ENCODE measurements at regions not wholly inside any gene's neighbourhood (a gene's known extent, or its start where the extent isn't known, plus 50 kb on each side); places are given as distances from the start of the nearest gene placed in this dataset.

- H2AFZ ChIP-seq (ENCODE audit: low read depth, low read length): no peak overlapping the region
- H3F3A ChIP-seq (ENCODE audit: insufficient read depth, low read length, poor library complexity, severe bottlenecking): no peaks in the 10 kb centered on the region
- no peak overlapping the region for H3K4me2 ChIP-seq (ENCODE audit: low read length)
- no peaks in the 10 kb centered on the region for H3K36me3 ChIP-seq (ENCODE audit: insufficient read depth, low read length)
- no peaks in the 10 kb centered on the region for H4K20me1 ChIP-seq (ENCODE audit: insufficient read depth)
- no peak overlapping the region for H3K9ac ChIP-seq (ENCODE audit: low read length)
- H3K27ac ChIP-seq (ENCODE audit: low read length): no peak overlapping the region
- H3K4me3 ChIP-seq (ENCODE audit: low read length): no peak overlapping the region
- no peaks in the 10 kb centered on the region for H3K79me2 ChIP-seq (replicated peaks; ENCODE audit: insufficient read depth, low read length)
- no peaks in the 10 kb centered on the region for H3K27me3 ChIP-seq (ENCODE audit: insufficient read depth, low read depth, low read length)
- TF ChIP-seq CTCF (IDR thresholded peaks at IDR 0.05; ENCODE audit: poor library complexity, severe bottlenecking): no peak
- TF ChIP-seq MXI1 (conservative IDR thresholded peaks at IDR 0.05; ENCODE audit: poor library complexity, severe bottlenecking): no peak
- no peak for TF ChIP-seq EP300 (conservative IDR thresholded peaks at IDR 0.05; ENCODE audit: poor library complexity, severe bottlenecking)
- no peak for TF ChIP-seq EZH2 (IDR thresholded peaks at IDR 0.05; ENCODE audit: borderline replicate concordance, insufficient read depth, low read length, poor library complexity, severe bottlenecking)
- TF ChIP-seq REST (IDR thresholded peaks at IDR 0.05; ENCODE audit: borderline replicate concordance): no peak
- no peak for TF ChIP-seq SMC3 (conservative IDR thresholded peaks at IDR 0.05; ENCODE audit: poor library complexity)
- TF ChIP-seq TAF1 (IDR thresholded peaks at IDR 0.05; ENCODE audit: low read depth): no peak
- no peak for TF ChIP-seq RAD21 (conservative IDR thresholded peaks at IDR 0.05)
- no peak for TF ChIP-seq POLR2AphosphoS5 (IDR thresholded peaks at IDR 0.05)
- no peaks in the 10 kb centered on the region for H3K9me2 ChIP-seq (ENCODE audit: insufficient read depth, low read length)
- no peaks in the 10 kb centered on the region for H3K9me3 ChIP-seq (ENCODE audit: low read length)
Measured at GRCh38 chr20:10788055-10788454, 114.3 kb upstream of the JAG1 start.

GRCh38 chr20:10788877-10789276 lies 115.1 kb upstream of the JAG1 start:
- H3K4me2 ChIP-seq (ENCODE audit: low read length): no peak overlapping the region
- no peak overlapping the region for H3K27ac ChIP-seq (ENCODE audit: low read length)
- no peak for TF ChIP-seq POLR2AphosphoS5 (IDR thresholded peaks at IDR 0.05)
- no peak for TF ChIP-seq MXI1 (conservative IDR thresholded peaks at IDR 0.05; ENCODE audit: poor library complexity, severe bottlenecking)
- TF ChIP-seq REST (IDR thresholded peaks at IDR 0.05; ENCODE audit: borderline replicate concordance): no peak
- TF ChIP-seq CTCF (IDR thresholded peaks at IDR 0.05; ENCODE audit: poor library complexity, severe bottlenecking): no peak
- TF ChIP-seq EZH2 (IDR thresholded peaks at IDR 0.05; ENCODE audit: borderline replicate concordance, insufficient read depth, low read length, poor library complexity, severe bottlenecking): no peak
- no peak for TF ChIP-seq EP300 (conservative IDR thresholded peaks at IDR 0.05; ENCODE audit: poor library complexity, severe bottlenecking)
- no peak for TF ChIP-seq RAD21 (conservative IDR thresholded peaks at IDR 0.05)
- no peak for TF ChIP-seq SMC3 (conservative IDR thresholded peaks at IDR 0.05; ENCODE audit: poor library complexity)
- no peak for TF ChIP-seq TAF1 (IDR thresholded peaks at IDR 0.05; ENCODE audit: low read depth)
- H3K9me3 ChIP-seq (ENCODE audit: low read length): no peaks in the 10 kb centered on the region
- no peaks in the 10 kb centered on the region for H3K9me2 ChIP-seq (ENCODE audit: insufficient read depth, low read length)
- H3K4me3 ChIP-seq (ENCODE audit: low read length): no peak overlapping the region
- no peak overlapping the region for H2AFZ ChIP-seq (ENCODE audit: low read depth, low read length)
- H3F3A ChIP-seq (ENCODE audit: insufficient read depth, low read length, poor library complexity, severe bottlenecking): no peaks in the 10 kb centered on the region
- H4K20me1 ChIP-seq (ENCODE audit: insufficient read depth): no peaks in the 10 kb centered on the region
- H3K27me3 ChIP-seq (ENCODE audit: insufficient read depth, low read depth, low read length): no peaks in the 10 kb centered on the region
- H3K79me2 ChIP-seq (replicated peaks; ENCODE audit: insufficient read depth, low read length): no peaks in the 10 kb centered on the region
- H3K36me3 ChIP-seq (ENCODE audit: insufficient read depth, low read length): no peaks in the 10 kb centered on the region
- H3K9ac ChIP-seq (ENCODE audit: low read length): no peak overlapping the region

All from neural cell (in vitro differentiated cells).